IMR-90 (cell line): ENCODE measurements at regions not wholly inside any gene's neighbourhood (a gene's known extent, or its start where the extent isn't known, plus 50 kb on each side); places are given as distances from the start of the nearest gene placed in this dataset.

ENCODE experiments used
- ATAC-seq: fragments of 200-7000 bp; cut with Tn5 transposase; 2 replicates; pipeline ENCODE4 v1.9.1; 2020; ENCODE audit warnings: low read depth, mild to moderate bottlenecking, moderate library complexity
- BruUV-seq: library from RNA; stranded (reverse); fragments of 400-500 nt; replicated peaks from 2 replicates; lab custom pipeline; 2021; lab: Mats Ljungman, UMichigan
- CTCF ChIA-PET: fragments of 300-600 bp; formaldehyde crosslinking; extraction: SDS; loops from one replicate; lab custom pipeline; 2021; ENCODE audit warnings: antibody characterized with exemption; lab: Yijun Ruan, JAX
- POLR2A ChIA-PET: fragments of 300-600 bp; sonication (Branson Sonifier 250); formaldehyde crosslinking; loops from one replicate; lab custom pipeline; 2022; ENCODE audit warnings: antibody characterized with exemption; ENCODE audit not compliant: unreplicated experiment; lab: Charles Lee
- DNase-seq: peaks from one replicate; pipeline ENCODE4 v3.0.0; 2013
- H2AFZ ChIP-seq: replicated peaks from 2 replicates; pipeline ENCODE3; 2013; ENCODE audit warnings: low read length, mild to moderate bottlenecking; ENCODE audit not compliant: poor library complexity
- H2AK5ac ChIP-seq: 2 replicates; pipeline ENCODE4 v1.6.1; 2013; ENCODE audit warnings: low read depth, low read length, inconsistent platforms
- H2AK9ac ChIP-seq: replicated peaks from 2 replicates; pipeline ENCODE3; 2013; ENCODE audit warnings: mild to moderate bottlenecking, low read depth, low read length, moderate library complexity; ENCODE audit not compliant: poor library complexity
- H2BK120ac ChIP-seq: 2 replicates; pipeline ENCODE4 v1.6.1; 2013; ENCODE audit warnings: low read depth, low read length, inconsistent platforms
- H2BK15ac ChIP-seq: 3 replicates; pipeline ENCODE4 v1.6.1; 2013; ENCODE audit warnings: low read depth, low read length, inconsistent platforms
- H2BK20ac ChIP-seq: 2 replicates; pipeline ENCODE4 v1.6.1; 2013; ENCODE audit warnings: low read depth, mild to moderate bottlenecking, inconsistent platforms, low read length, moderate library complexity
- H2BK5ac ChIP-seq: 2 replicates; pipeline ENCODE4 v1.6.1; 2013; ENCODE audit warnings: mild to moderate bottlenecking, low read depth, low read length, inconsistent platforms; ENCODE audit not compliant: poor library complexity, severe bottlenecking
- H3K14ac ChIP-seq: replicated peaks from 2 replicates; pipeline ENCODE4 v1.6.1; 2013; ENCODE audit warnings: low read depth, low read length, inconsistent platforms
- H3K18ac ChIP-seq: 2 replicates; pipeline ENCODE4 v1.6.1; 2013; ENCODE audit warnings: low read depth, low read length, control low read depth
- H3K23ac ChIP-seq: 2 replicates; pipeline ENCODE4 v1.6.1; 2013; ENCODE audit warnings: low read depth, low read length, inconsistent platforms
- H3K27ac ChIP-seq: 2 replicates; pipeline ENCODE4 v1.5.1; 2013; ENCODE audit warnings: mild to moderate bottlenecking, control low read depth, low read length; ENCODE audit not compliant: insufficient read depth
- H3K27me3 ChIP-seq: 2 replicates; pipeline ENCODE4 v1.6.1; 2013; ENCODE audit warnings: low read length; ENCODE audit not compliant: control insufficient read depth, insufficient read depth
- H3K36me3 ChIP-seq: 2 replicates; pipeline ENCODE4 v1.6.1; 2013; ENCODE audit warnings: low read length, mixed read lengths; ENCODE audit not compliant: control insufficient read depth, insufficient read depth
- H3K4ac ChIP-seq: 2 replicates; pipeline ENCODE4 v1.6.1; 2013; ENCODE audit warnings: low read depth, low read length, inconsistent platforms
- H3K4me1 ChIP-seq: 2 replicates; pipeline ENCODE4 v1.6.1; 2013; ENCODE audit warnings: low read length, mixed read lengths; ENCODE audit not compliant: control insufficient read depth, insufficient read depth
- H3K4me2 ChIP-seq: 2 replicates; pipeline ENCODE4 v1.6.1; 2013; ENCODE audit warnings: low read depth, mild to moderate bottlenecking, control low read depth, low read length, moderate library complexity
- H3K4me3 ChIP-seq: 2 replicates; pipeline ENCODE4 v1.5.1; 2013; ENCODE audit warnings: low read depth, mild to moderate bottlenecking, control low read depth, low read length, moderate library complexity; ENCODE audit not compliant: insufficient read depth
- H3K56ac ChIP-seq: 2 replicates; pipeline ENCODE4 v1.6.1; 2013; ENCODE audit warnings: low read length, inconsistent platforms; ENCODE audit not compliant: insufficient read depth; ENCODE audit errors: extremely low read depth
- H3K79me1 ChIP-seq, 2 experiments: 2 replicates each; pipeline ENCODE4 v1.6.1; 2013; ENCODE audit warnings: low read length in 2 of 2, inconsistent platforms in 1 of 2, low read depth in 1 of 2
- H3K9ac ChIP-seq: 2 replicates; pipeline ENCODE4 v1.6.1; 2013; ENCODE audit warnings: low read depth, low read length, control low read depth
- H3K9me1 ChIP-seq: 2 replicates; pipeline ENCODE4 v1.6.1; 2013; ENCODE audit warnings: low read length, inconsistent platforms; ENCODE audit not compliant: insufficient read depth
- H3K9me3 ChIP-seq: 2 replicates; pipeline ENCODE4 v1.6.1; 2013; ENCODE audit warnings: low read length; ENCODE audit not compliant: control insufficient read depth, insufficient read depth
- H4K20me1 ChIP-seq: 2 replicates; pipeline ENCODE4 v1.6.1; 2013; ENCODE audit warnings: low read length, inconsistent platforms; ENCODE audit not compliant: insufficient read depth
- H4K5ac ChIP-seq: 2 replicates; pipeline ENCODE4 v1.6.1; 2013; ENCODE audit warnings: mild to moderate bottlenecking, low read depth, low read length, control low read depth
- H4K8ac ChIP-seq, 2 experiments: 2 replicates each; pipeline ENCODE4 v1.6.1; 2013; ENCODE audit warnings: low read depth in 2 of 2, low read length in 2 of 2, control low read depth in 1 of 2, inconsistent platforms in 1 of 2
- H4K91ac ChIP-seq: 2 replicates; pipeline ENCODE4 v1.6.1; 2013; ENCODE audit warnings: low read depth, low read length, inconsistent platforms; ENCODE audit not compliant: insufficient read depth
- RFX5 ChIP-seq: IDR thresholded peaks from 2 replicates; pipeline ENCODE4 v1.8.0; 2012; ENCODE audit warnings: low read depth, mild to moderate bottlenecking, low read length, moderate library complexity
- WGBS, 2 experiments: methylation state at CpG; one replicate each; pipeline versions ENCODE4 v1.1.5 to v1.1.7; 2013; ENCODE audit warnings: missing lambda C conversion rate in 2 of 2; ENCODE audit not compliant: insufficient read length in 1 of 2; ENCODE audit errors: extremely low coverage in 2 of 2; 5-methylcytosine and 5-hydroxymethylcytosine counted together
- dilution Hi-C: fragments of 300-500 bp; cut with HindIII; formaldehyde crosslinking; loops from one replicate; pipeline ENCODE4 v1.14.3; 2018; ENCODE audit warnings: low sequenced_read_pairs; ENCODE audit not compliant: unreplicated experiment
- in situ Hi-C: fragments of 300-500 bp; cut with MboI; formaldehyde crosslinking; loops from 3 replicates; pipeline ENCODE4 v1.14.3; 2019; ENCODE audit warnings: low sequenced_read_pairs, inconsistent platforms, mixed read lengths
- intact Hi-C: fragments of 100-400 bp; cut with micrococcal nuclease; formaldehyde crosslinking; loops from 2 replicates; pipeline ENCODE4 v1.10.0; 2022
- TF ChIP-seq, protein P1 (sequence below): fragments of 150-350 bp; IDR thresholded peaks from 2 replicates; pipeline ENCODE4 v1.6.1; 2017; ENCODE audit warnings: mild to moderate bottlenecking, antibody characterized with exemption, low read length, low read depth

DNA sequence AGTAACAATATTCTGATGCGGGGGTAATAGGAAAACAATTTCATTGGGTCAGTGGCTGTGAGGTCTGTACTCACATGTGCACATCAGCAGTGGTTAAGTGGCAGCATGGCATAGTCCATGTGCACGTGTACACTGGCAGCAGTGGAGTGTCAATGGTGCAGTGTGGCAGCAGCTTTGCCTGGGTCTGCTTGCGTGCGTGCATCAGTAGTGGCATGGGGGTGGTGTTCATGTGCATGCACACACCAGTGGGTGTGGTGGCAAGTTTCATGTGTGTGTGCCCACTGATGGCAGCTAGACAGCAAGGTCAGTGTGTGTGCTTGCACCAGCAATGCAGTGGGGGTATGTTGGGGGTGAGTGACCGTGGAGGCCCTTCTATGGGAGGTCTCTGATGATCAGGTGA, 581.6 kb upstream of the KLHL4 start:
- no peaks in the 10 kb centered on the region for H3K36me3 ChIP-seq
- ATAC-seq (no peak), DNase-seq (no peak)
- H4K5ac ChIP-seq = no peak overlapping the region
- no peak overlapping the region for H2AK5ac ChIP-seq
- no peaks in the 10 kb centered on the region for H3K9me3 ChIP-seq
- H3K4me2 ChIP-seq = no peak overlapping the region
- H3K4me1 ChIP-seq = no peaks in the 10 kb centered on the region
- no peak overlapping the region for H4K91ac ChIP-seq
- no peak overlapping the region for H2BK15ac ChIP-seq
- intact Hi-C loops = no loop called here
- H3K18ac ChIP-seq = no peak overlapping the region
- H3K4me3 ChIP-seq = no peak overlapping the region
- no peak overlapping the region for H3K4ac ChIP-seq
- H3K79me1 ChIP-seq = no peaks in the 10 kb centered on the region
- WGBS, 2 experiments = 37% methylated on average over 2 of the region's 5 CpGs; no CpG with 5 or more reads in 1 of the 2 experiments
- H4K20me1 ChIP-seq = no peaks in the 10 kb centered on the region
- dilution Hi-C loops = no loop called here
- no peak overlapping the region for H2BK5ac ChIP-seq
- BruUV-seq = no TSS peak
- H3K27me3 ChIP-seq = no peaks in the 10 kb centered on the region
- H3K23ac ChIP-seq = no peak overlapping the region
- ChIA-PET CTCF (no interaction called here), POLR2A (no interaction called here)
- H3K9ac ChIP-seq = no peak overlapping the region
- no peak overlapping the region for H2BK120ac ChIP-seq
- peak overlapping the region; percentile 53 for H2AFZ ChIP-seq
- TF ChIP-seq, protein P1, sequence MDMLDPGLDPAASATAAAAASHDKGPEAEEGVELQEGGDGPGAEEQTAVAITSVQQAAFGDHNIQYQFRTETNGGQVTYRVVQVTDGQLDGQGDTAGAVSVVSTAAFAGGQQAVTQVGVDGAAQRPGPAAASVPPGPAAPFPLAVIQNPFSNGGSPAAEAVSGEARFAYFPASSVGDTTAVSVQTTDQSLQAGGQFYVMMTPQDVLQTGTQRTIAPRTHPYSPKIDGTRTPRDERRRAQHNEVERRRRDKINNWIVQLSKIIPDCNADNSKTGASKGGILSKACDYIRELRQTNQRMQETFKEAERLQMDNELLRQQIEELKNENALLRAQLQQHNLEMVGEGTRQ = no peak
- no peak for TF ChIP-seq RFX5
- H2AK9ac ChIP-seq = no peak overlapping the region
- H4K8ac ChIP-seq = no peak overlapping the region
- no peak overlapping the region for H3K56ac ChIP-seq
- H3K9me1 ChIP-seq = no peaks in the 10 kb centered on the region
- H2BK20ac ChIP-seq = no peak overlapping the region
- in situ Hi-C loops = no loop called here
- H3K27ac ChIP-seq = no peak overlapping the region
- H3K14ac ChIP-seq = no peak overlapping the region
